ENCODE measurements at regions not wholly inside any gene's neighbourhood (a gene's known extent, or its start where the extent isn't known, plus 50 kb on each side); places are given as distances from the start of the nearest gene placed in this dataset.
"Not testable (repeated sequence)": the region's sequence is repeated elsewhere in the genome, so short reads cannot be mapped to it uniquely, and the experiment has no call there.

DNA sequence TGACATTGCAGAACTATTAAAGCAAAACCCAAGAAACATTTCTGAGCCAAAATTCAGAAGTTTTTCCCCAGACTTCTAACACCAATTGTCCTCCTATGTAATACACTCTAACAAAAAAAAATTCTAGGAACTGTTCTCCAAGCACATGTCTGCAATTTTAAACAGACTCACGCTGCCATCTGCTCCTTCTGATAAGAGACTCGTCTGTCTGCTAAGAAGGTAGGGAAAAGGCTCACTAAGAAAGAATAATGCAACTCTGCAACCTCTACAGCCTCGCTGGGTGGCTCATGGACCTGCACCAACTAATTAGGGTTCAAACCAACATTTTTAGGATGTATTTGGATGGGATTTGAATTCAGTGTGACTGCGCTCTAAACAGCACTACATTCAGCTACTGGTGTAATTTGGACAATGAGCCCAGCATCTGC, 366.5 kb downstream of the DSC3 start:
- no peaks in the 10 kb centered on the region for H3K27me3 Mint-ChIP-seq (ENCODE audit: insufficient read depth)
- TF ChIP-seq, protein P1, sequence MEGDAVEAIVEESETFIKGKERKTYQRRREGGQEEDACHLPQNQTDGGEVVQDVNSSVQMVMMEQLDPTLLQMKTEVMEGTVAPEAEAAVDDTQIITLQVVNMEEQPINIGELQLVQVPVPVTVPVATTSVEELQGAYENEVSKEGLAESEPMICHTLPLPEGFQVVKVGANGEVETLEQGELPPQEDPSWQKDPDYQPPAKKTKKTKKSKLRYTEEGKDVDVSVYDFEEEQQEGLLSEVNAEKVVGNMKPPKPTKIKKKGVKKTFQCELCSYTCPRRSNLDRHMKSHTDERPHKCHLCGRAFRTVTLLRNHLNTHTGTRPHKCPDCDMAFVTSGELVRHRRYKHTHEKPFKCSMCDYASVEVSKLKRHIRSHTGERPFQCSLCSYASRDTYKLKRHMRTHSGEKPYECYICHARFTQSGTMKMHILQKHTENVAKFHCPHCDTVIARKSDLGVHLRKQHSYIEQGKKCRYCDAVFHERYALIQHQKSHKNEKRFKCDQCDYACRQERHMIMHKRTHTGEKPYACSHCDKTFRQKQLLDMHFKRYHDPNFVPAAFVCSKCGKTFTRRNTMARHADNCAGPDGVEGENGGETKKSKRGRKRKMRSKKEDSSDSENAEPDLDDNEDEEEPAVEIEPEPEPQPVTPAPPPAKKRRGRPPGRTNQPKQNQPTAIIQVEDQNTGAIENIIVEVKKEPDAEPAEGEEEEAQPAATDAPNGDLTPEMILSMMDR (IDR thresholded peaks at IDR 0.05) = no peak
- H3K4me3 Mint-ChIP-seq = no peak overlapping the region
- no peak overlapping the region for H3K27ac Mint-ChIP-seq
- 0 out of 2 replicates have a peak, but pooled peaks cover 4% of the 10 kb centered on the region for H3K36me3 Mint-ChIP-seq (ENCODE audit: low read depth)
- H3K4me1 Mint-ChIP-seq (ENCODE audit: low read depth) = no peaks in the 10 kb centered on the region
- DNase-seq = no peak
- peaks cover 35% of the 10 kb centered on the region for H3K9me3 Mint-ChIP-seq

DNA sequence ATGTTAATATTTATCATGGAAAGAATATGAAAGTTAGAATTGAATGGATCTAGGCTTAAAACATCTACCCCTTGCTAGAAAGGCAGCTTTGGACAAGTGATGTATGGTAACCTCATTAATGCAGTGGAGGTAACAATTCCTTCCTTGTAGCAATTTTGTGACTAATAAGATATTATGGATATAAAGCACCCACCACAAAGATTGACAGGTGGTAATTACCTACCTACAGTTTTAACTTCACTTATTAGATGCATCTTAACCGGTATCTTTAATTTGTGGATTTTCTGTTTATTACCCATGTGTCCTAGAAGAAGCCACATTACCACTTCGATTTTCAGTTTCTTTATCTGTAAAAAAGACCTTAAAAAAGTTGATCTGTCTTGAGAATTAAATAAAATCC, 367.0 kb downstream of the DSC3 start:
- peaks cover 36% of the 10 kb centered on the region for H3K9me3 Mint-ChIP-seq
- no peak overlapping the region for H3K27ac Mint-ChIP-seq

DNA sequence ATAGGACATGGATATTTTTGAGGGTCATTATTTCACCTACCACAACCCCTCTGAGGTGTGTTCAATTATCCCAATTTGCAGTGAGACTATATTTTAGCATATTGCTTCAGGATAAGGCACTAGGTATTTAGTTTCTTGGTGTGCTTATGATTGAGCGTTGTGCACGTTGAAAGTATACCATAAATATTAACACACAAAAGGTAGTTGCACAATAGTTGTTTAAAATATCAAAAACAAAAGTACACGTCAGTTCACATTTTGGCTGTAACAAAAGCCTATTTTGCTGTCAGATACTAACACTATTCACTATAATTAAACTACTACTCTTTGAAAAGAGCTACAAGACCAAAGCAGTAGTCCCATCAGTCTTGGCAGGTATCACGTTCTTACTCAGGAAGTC, 367.5 kb downstream of the DSC3 start:
- Mint-ChIP-seq H3K9me3 (peaks cover 37% of the 10 kb centered on the region), H3K36me3 (ENCODE audit: low read depth) (0 out of 2 replicates have a peak, but pooled peaks cover 4% of the 10 kb centered on the region), H3K4me3 (no peak overlapping the region), H3K27ac (no peak overlapping the region), H3K27me3 (ENCODE audit: insufficient read depth) (no peaks in the 10 kb centered on the region), H3K4me1 (ENCODE audit: low read depth) (no peaks in the 10 kb centered on the region)
- DNase-seq = no peak
- TF ChIP-seq, protein P1 (IDR thresholded peaks at IDR 0.05) = no peak

More for the DNA sequence above, 367.0 kb downstream of the DSC3 start:
- no peak overlapping the region for H3K4me3 Mint-ChIP-seq
- no peak for DNase-seq
- no peaks in the 10 kb centered on the region for H3K27me3 Mint-ChIP-seq (ENCODE audit: insufficient read depth)
- no peaks in the 10 kb centered on the region for H3K4me1 Mint-ChIP-seq (ENCODE audit: low read depth)
- TF ChIP-seq, protein P1 (IDR thresholded peaks at IDR 0.05) = no peak
- 0 out of 2 replicates have a peak, but pooled peaks cover 4% of the 10 kb centered on the region for H3K36me3 Mint-ChIP-seq (ENCODE audit: low read depth)

DNA sequence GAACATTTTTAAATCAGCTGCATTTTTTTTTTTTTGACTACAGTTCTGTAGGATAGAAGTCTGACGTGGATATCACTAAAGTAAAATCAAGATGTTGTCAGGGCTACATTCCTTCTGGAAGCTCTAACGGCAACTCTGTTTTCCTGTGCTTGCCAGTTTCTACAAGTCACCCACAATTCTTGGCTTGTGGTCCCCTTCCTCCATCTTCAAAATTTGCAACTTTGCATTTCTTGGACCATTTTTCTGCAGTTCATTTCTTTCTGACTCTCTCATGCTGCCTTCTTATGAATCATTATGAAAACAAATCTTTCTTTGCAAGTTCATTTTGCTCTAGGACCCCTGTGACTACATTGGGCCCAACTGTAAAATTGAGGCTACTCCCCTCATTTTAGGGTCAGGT, 367.9 kb downstream of the DSC3 start:
- Mint-ChIP-seq H3K4me1 (ENCODE audit: low read depth) (no peaks in the 10 kb centered on the region), H3K9me3 (peaks cover 38% of the 10 kb centered on the region), H3K36me3 (ENCODE audit: low read depth) (0 out of 2 replicates have a peak, but pooled peaks cover 4% of the 10 kb centered on the region), H3K27me3 (ENCODE audit: insufficient read depth) (no peaks in the 10 kb centered on the region), H3K27ac (no peak overlapping the region), H3K4me3 (no peak overlapping the region)
- no peak for DNase-seq
- TF ChIP-seq, protein P1 (IDR thresholded peaks at IDR 0.05) = no peak

DNA sequence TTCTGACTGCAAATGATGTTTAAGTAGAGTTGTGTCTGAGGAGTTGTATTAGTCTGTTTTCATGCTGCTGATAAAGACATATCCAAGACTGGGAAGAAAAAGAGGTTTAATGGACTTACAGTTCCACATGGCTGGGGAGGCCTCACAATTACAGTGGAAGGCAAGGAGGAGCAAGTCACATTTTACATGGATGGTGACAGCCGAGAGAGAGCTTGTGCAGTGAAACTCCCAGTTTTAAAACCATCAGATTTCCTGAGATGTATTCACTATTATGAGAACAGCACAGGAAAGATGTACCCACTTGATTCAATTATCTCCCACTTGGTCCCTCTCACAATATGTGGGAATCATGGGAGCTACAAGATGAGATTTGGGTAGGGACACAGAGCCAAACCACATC, 370.1 kb downstream of the DSC3 start:
- H3K27ac Mint-ChIP-seq; DNase-seq; H3K4me3 Mint-ChIP-seq; H3K4me1 Mint-ChIP-seq (ENCODE audit: low read depth); H3K27me3 Mint-ChIP-seq (ENCODE audit: insufficient read depth); H3K36me3 Mint-ChIP-seq (ENCODE audit: low read depth): not testable (repeated sequence)
- H3K9me3 Mint-ChIP-seq = peaks cover 34% of the 10 kb centered on the region

DNA sequence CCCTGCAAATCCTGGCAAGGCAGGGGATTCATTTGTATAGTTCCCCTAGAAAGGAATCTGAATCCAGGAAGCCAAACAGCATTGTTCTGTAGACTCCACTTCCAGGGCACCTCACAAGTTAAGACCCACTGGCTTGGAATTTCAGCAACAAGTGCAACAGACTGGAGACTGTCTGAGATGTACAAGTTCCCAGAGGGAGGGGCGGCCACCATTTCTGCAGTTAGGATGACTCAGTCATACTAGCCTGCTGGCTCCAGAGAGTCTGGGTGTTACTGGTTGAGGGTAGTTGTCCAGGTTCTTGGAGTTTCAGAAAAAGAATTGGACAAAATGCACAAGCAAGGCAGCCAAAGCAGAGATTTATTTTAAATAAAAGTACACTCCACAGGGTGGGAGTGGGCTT, 384.2 kb downstream of the DSC3 start:
- no peaks in the 10 kb centered on the region for H3K4me1 Mint-ChIP-seq (ENCODE audit: low read depth)
- DNase-seq = no peak
- H3K4me3 Mint-ChIP-seq = no peak overlapping the region
- H3K9me3 Mint-ChIP-seq = peaks cover 36% of the 10 kb centered on the region
- H3K27me3 Mint-ChIP-seq (ENCODE audit: insufficient read depth) = no peaks in the 10 kb centered on the region
- no peak overlapping the region for H3K27ac Mint-ChIP-seq
- no peaks in the 10 kb centered on the region for H3K36me3 Mint-ChIP-seq (ENCODE audit: low read depth)
- TF ChIP-seq, protein P1 (IDR thresholded peaks at IDR 0.05) = no peak

All from HFFc6 (cell line).